ENCODE measurements at regions not wholly inside any gene's neighbourhood (a gene's known extent, or its start where the extent isn't known, plus 50 kb on each side); places are given as distances from the start of the nearest gene placed in this dataset.

- ChIA-PET POLR2A (no interaction called here), CTCF (no interaction called here)
- no peak overlapping the region for H2AFZ ChIP-seq (ENCODE audit: insufficient read depth, low read depth, low read length, poor library complexity, severe bottlenecking)
- WGBS (ENCODE audit: insufficient coverage), result no CpG with 5 or more reads among the region's 4 CpGs
- H3K79me2 ChIP-seq (ENCODE audit: control insufficient read depth, insufficient read depth, low read length), result no peaks in the 10 kb centered on the region
- H3K4me3 Mint-ChIP-seq, result no peak overlapping the region
- H3K27me3 Mint-ChIP-seq, result no peaks in the 10 kb centered on the region
- H3K27ac ChIP-seq (ENCODE audit: low read length in 2 of 2), result no peak overlapping the region
- DNase-seq, result no peak
- no peak overlapping the region for H3K27ac Mint-ChIP-seq
- H3K9ac ChIP-seq (ENCODE audit: low read length), result no peak overlapping the region
- H3K9me3 ChIP-seq (ENCODE audit: control extremely low read depth in 1 of 3, control insufficient read depth in 2 of 3, insufficient read depth in 1 of 3, low read length in 2 of 3), result no peaks in the 10 kb centered on the region
- no peaks in the 10 kb centered on the region for H3K27me3 ChIP-seq (replicated peaks in 1 of 4; ENCODE audit: control extremely low read depth in 1 of 4, control insufficient read depth in 3 of 4, insufficient read depth in 4 of 4, low read length in 3 of 4)
- H4K20me1 ChIP-seq (ENCODE audit: control insufficient read depth, insufficient read depth, low read length, poor library complexity, severe bottlenecking), result no peaks in the 10 kb centered on the region
- H3K36me3 ChIP-seq (replicated peaks in 1 of 2; ENCODE audit: control extremely low read depth in 1 of 2, control insufficient read depth in 1 of 2, extremely low read depth in 1 of 2, insufficient read depth in 2 of 2, low read length in 1 of 2), result no peaks in the 10 kb centered on the region
- no peaks in the 10 kb centered on the region for H3K9me3 Mint-ChIP-seq (ENCODE audit: insufficient read depth)
- no peaks in the 10 kb centered on the region for H3K4me1 ChIP-seq (ENCODE audit: control insufficient read depth in 2 of 2, insufficient read depth in 2 of 2, low read length in 2 of 2)
- TF ChIP-seq CTCF (IDR thresholded peaks at IDR 0.05) (no peak), EZH2 (IDR thresholded peaks at IDR 0.05; ENCODE audit: borderline replicate concordance, insufficient read depth, low read depth, low read length, poor library complexity, severe bottlenecking) (no peak)
- intact Hi-C loops (cut with micrococcal nuclease), result no loop called here
- ATAC-seq (ENCODE audit: low read depth), result no peak
- no peaks in the 10 kb centered on the region for H3K4me1 Mint-ChIP-seq
- H3K4me2 ChIP-seq (replicated peaks; ENCODE audit: low read depth, low read length, poor library complexity, severe bottlenecking), result no peak overlapping the region
- H3K4me3 ChIP-seq (ENCODE audit: control extremely low read depth in 1 of 5, extremely low read depth in 1 of 5, insufficient read depth in 1 of 5, low read depth in 2 of 5, low read length in 4 of 5), result no peak overlapping the region
These were observed 239.6 kb upstream of the ASCC3 start for GRCh38 chr6:101120747-101121146.

DNA sequence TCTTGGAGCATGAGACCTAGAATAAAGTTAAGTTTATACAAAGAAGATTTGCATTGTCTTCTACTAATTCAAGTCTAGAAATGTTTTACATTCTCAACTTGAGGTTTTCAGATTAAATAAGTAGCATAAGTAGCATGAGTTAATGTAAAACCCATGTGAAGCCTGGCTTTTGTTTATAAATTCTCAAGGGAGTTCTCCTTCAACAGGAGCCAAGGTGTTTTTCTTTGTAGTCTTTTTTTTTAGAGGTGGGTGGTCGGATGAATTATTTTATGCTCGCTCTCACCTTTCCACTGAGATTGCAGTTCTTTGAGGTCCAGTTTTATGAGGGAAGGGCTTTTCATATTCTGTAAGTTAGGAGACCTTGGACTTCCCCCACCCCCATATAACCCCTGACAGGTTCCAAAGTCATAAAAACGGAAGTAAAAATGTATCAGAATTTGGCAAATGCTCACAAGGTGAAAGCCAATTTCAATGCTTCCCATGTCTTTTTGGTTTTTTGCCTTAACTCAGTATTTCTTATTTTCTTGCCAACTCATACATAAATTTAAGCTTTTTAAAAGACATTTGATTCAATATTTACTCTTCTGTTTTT, 244.3 kb upstream of the ASCC3 start:
- ChIA-PET POLR2A (no interaction called here), CTCF (no interaction called here)
- WGBS (ENCODE audit: insufficient coverage), result no CpG with 5 or more reads among the region's 3 CpGs
- Mint-ChIP-seq H3K27ac (no peak overlapping the region), H3K27me3 (no peaks in the 10 kb centered on the region), H3K4me1 (no peaks in the 10 kb centered on the region), H3K4me3 (no peak overlapping the region), H3K9me3 (ENCODE audit: insufficient read depth) (no peaks in the 10 kb centered on the region)
- Histone ChIP-seq H3K9me3 (ENCODE audit: control extremely low read depth in 1 of 3, control insufficient read depth in 2 of 3, insufficient read depth in 1 of 3, low read length in 2 of 3) (no peaks in the 10 kb centered on the region), H3K36me3 (replicated peaks in 1 of 2; ENCODE audit: control extremely low read depth in 1 of 2, control insufficient read depth in 1 of 2, extremely low read depth in 1 of 2, insufficient read depth in 2 of 2, low read length in 1 of 2) (no peaks in the 10 kb centered on the region), H3K4me2 (replicated peaks; ENCODE audit: low read depth, low read length, poor library complexity, severe bottlenecking) (no peak overlapping the region), H3K4me1 (ENCODE audit: control insufficient read depth in 2 of 2, insufficient read depth in 2 of 2, low read length in 2 of 2) (no peaks in the 10 kb centered on the region), H3K9ac (ENCODE audit: low read length) (no peak overlapping the region), H3K27ac (ENCODE audit: low read length in 2 of 2) (no peak overlapping the region), H3K27me3 (replicated peaks in 1 of 4; ENCODE audit: control extremely low read depth in 1 of 4, control insufficient read depth in 3 of 4, insufficient read depth in 4 of 4, low read length in 3 of 4) (no peaks in the 10 kb centered on the region), H4K20me1 (ENCODE audit: control insufficient read depth, insufficient read depth, low read length, poor library complexity, severe bottlenecking) (no peaks in the 10 kb centered on the region), H2AFZ (ENCODE audit: insufficient read depth, low read depth, low read length, poor library complexity, severe bottlenecking) (no peak overlapping the region), H3K4me3 (ENCODE audit: control extremely low read depth in 1 of 5, extremely low read depth in 1 of 5, insufficient read depth in 1 of 5, low read depth in 2 of 5, low read length in 4 of 5) (no peak overlapping the region), H3K79me2 (ENCODE audit: control insufficient read depth, insufficient read depth, low read length) (no peaks in the 10 kb centered on the region)
- TF ChIP-seq CTCF (IDR thresholded peaks at IDR 0.05) (no peak), EZH2 (IDR thresholded peaks at IDR 0.05; ENCODE audit: borderline replicate concordance, insufficient read depth, low read depth, low read length, poor library complexity, severe bottlenecking) (no peak)
- no peak for ATAC-seq (ENCODE audit: low read depth)
- no peak for DNase-seq
- intact Hi-C loops (cut with micrococcal nuclease), result no loop called here

All from B cell (primary cell).